GM19328 (cell line): ENCODE measurements at regions not wholly inside any gene's neighbourhood (a gene's known extent, or its start where the extent isn't known, plus 50 kb on each side); places are given as distances from the start of the nearest gene placed in this dataset.
"Not testable (repeated sequence)": the region's sequence is repeated elsewhere in the genome, so short reads cannot be mapped to it uniquely, and the experiment has no call there.

Source experiments
- ATAC-seq: cut with Tn5 transposase; IDR thresholded peaks from one replicate; pipeline ENCODE4 v1.9.1; 2021; ENCODE audit warnings: mild to moderate bottlenecking, moderate library complexity; ENCODE audit not compliant: unreplicated experiment

- ATAC-seq: no peak
Observed at GRCh38 chr6:114718716-114719270, 376.0 kb upstream of the HS3ST5 start.

- ATAC-seq: no peak
Observed at GRCh38 chr6:114718186-114718585, 375.4 kb upstream of the HS3ST5 start.

GRCh38 chr6:114714836-114715507, 372.1 kb upstream of the HS3ST5 start:
- peak; percentile 44 for ATAC-seq

DNA sequence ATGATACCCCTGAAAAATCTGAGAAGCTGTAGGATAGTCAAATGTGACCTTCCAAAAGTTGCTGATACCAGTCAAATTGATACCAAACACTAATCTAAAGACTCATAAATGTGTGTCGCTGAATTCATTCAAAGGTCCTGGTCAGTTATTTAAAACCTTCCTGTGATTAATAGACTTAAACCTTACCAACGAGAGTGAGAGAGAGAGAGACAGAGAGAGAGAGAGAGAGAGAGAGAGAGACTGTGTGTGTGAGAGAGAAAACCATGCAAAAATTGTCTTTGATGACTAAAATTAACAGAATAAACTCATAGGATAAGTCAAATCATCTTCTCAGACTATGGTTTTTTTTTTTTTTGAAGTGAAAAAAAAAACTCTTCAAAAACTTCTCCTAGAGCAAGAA, 370.9 kb upstream of the HS3ST5 start:
- ATAC-seq: no peak

DNA sequence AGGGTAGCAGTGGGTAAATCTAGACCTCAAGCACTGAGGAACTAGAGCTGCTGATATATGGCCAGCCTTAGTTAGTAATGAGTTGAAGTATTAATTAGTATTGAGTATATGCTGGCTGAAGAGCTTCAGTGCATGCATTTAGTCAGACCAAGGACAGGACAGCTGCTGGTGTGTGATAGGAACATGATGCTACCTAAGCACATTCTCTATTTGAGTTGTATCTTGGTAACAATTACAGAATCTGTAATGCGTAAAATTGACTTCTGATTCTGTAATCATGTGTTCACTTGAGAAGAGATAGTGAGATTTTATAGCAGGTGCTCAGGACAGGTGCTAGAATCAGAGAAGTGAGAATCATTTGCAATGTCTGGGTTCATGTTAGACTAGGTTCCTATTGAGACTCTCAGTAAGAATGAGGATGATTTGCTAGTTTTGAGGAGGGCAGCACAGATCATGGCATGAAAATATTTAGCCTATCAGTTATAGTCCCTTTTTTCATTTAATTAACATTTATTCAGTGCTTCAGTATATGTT, 369.4 kb upstream of the HS3ST5 start:
- ATAC-seq: no peak

DNA sequence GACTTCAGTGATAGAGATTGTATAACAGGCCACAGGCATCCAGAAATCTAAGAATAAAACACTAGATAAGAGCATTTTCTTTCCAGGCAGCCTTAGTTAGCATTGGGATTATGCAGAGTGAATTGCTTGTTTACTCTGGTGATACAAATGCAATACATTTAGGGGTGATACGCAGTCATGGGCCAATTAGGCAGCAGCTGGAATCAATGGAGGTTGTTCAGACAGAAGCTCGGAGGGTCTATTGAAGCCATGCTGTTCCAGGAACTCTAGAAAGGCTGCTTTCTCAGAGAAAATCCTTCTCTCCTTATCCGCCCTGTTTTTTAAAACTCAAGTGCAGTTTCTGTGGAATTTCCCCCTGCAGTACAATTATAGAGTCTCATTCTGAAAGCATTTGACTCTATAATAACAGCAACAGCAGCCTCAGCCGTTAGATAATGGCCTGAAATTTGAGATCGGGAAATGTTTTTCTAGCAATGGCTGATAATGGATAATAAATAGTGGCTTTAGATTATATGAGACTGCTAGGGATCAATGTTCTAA, 364.3 kb upstream of the HS3ST5 start:
- ATAC-seq: no peak

DNA sequence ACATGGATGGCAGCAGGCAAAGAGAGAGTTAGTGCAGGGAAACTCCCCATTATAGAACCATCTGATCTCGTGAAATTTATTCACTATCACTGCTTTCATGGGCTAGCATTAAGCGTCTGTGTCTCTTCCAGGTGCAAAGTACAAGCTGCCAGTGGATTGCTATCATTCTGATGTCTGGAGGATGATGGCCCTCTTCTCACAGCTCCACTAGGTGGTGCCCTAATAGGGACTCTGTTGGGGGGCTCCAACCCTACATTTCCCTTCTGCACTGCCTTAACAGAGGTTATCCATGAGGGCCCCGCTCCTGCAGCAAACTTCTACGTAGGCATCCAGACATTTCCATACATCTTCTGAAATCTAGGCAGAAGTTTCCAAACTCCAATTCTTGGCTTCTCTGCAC, 347.8 kb upstream of the HS3ST5 start:
- ATAC-seq: no peak

DNA sequence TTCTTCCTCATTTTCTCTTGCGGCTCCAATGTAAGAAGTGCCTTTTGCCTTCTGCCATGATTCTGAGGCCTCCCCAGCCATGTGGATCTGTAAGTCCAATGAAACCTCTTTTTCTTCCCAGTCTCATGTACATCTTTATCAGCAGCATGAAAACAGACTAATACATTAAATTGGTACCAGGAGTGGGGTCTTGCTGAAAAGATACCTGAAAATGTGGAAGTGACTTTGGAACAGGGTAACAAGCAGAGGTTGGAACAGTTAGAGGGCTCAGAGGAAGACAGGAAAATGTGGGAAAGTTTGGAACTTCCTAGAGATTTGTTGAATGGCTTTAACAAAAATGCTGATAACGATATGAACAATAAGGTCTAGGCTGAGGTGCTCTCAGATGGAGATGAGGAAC, 316.7 kb upstream of the HS3ST5 start:
- ATAC-seq: no peak

DNA sequence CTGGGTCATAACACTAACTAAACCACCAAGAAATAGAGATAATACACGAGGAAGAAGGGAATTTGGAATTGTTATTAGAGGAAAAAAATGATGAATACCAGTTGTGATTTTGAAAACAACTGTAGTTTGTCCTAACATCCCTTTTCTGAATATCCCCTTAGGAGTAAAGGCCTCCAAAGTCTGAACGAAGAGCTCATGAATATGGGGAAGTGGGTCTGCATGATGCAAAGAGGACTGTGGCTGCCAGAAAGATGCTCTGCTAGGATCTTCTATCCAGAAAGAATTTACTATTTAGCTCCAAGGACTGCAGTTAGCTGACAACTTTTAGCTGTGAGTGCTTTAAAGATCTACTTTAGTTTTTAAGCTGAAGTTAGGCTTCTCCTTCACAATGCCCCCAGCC, 308.8 kb upstream of the HS3ST5 start:
- ATAC-seq: no peak

DNA sequence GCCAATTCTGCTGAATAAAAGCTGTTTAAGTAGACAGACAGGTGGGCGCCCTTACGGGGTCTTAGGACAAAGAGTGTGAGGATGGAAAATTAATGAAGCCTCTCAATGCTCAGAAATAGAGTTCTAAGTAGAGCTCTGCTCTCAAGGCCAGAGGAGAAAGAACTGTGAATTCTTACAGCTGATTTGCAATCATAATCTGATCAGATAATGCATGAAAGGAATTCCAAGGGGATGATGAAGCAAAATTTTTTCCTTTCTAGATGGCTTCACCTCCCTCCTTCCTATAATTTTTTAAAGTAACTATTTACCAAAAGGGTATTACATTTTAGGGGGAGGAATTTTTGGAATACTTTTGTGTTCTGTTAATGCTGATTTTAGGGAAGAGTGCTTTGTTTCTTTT, 308.1 kb upstream of the HS3ST5 start:
- no peak for ATAC-seq

- ATAC-seq: no peak
Observed at GRCh38 chr6:114649298-114649697, 306.5 kb upstream of the HS3ST5 start.

- ATAC-seq: no peak
Observed at GRCh38 chr6:114648847-114649246, 306.0 kb upstream of the HS3ST5 start.

GRCh38 chr6:114638341-114638740, 295.5 kb upstream of the HS3ST5 start:
- no peak for ATAC-seq

GRCh38 chr6:114634016-114634415, 291.2 kb upstream of the HS3ST5 start:
- ATAC-seq: no peak

DNA sequence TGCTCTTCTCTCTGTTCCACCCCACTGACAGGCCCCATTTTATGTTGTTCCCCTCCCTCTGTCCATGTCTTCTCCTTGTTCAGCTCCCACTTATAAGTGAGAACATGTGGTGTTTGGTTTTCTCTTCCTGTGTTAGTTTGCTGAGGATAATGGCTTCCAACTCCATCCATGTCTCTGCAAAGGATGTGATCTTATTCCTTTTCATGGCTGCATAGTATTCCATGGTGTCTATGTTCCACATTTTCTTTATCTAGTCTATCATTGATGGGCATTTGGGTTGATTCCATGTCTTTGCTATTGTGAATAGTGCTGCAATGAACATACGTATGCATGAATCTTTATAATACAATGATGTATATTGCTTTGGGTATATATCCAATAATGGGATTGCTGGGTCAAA, 283.4 kb upstream of the HS3ST5 start:
- ATAC-seq: not testable (repeated sequence)

GRCh38 chr6:114619621-114620200, 276.9 kb upstream of the HS3ST5 start:
- ATAC-seq: no peak

DNA sequence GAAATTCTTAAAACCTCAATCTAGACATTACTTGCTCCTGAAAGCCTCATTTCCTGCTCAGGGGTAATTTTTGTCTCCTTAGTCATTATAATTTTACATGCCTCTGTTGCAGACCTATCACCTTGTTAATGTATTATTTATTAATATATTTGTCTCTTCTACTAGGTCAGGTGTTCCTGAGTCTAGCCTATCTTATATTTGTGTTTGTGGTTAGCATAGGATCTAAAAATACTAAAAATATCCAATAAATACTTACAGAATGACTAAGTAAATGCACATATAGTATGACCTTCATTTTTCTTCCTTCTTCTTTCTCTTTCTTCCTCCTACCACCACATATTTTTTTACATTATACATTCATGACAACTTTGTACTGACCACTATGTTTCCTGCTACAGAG, 268.9 kb upstream of the HS3ST5 start:
- no peak for ATAC-seq

DNA sequence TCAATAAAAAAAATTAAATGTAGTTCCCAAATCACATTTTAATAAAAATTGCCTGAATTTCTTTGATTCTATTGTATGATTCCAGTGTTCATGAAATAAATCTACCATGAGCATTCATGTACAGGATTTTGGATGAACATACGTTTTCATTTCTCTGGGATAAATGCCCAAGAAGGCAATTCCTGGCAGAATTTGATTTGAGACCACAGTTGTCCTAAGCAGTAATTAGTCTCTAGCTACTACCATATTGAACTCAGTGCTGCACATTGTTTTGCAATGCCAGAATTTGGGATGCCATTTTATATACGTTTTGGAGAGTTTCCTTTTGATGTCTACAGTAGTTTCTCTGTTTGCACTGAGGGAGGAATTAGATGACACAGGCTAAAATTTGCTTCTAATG, 265.3 kb upstream of the HS3ST5 start:
- ATAC-seq: no peak

- ATAC-seq: no peak
Observed at GRCh38 chr6:114605656-114606055, 262.8 kb upstream of the HS3ST5 start.

GRCh38 chr6:114600381-114600780, 257.6 kb upstream of the HS3ST5 start:
- ATAC-seq: no peak

DNA sequence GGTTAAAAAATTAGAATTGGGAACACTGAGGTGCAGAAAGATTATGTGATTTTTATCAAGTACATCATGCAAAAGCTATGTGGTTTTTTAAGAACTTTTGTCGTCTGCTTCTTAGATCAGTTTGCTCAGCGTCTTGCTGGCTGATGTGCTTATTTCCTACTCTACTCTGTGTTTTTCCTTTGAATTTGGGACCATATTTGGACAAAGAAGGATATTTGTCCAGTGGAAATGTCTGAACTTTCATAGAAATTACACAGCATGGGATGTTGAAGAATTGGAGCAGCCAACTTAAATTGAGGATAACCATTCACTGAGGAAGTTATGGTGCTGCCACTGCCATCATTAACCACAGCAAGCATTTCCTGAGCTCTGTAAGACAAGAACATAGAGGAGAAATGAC, 252.8 kb upstream of the HS3ST5 start:
- no peak for ATAC-seq

DNA sequence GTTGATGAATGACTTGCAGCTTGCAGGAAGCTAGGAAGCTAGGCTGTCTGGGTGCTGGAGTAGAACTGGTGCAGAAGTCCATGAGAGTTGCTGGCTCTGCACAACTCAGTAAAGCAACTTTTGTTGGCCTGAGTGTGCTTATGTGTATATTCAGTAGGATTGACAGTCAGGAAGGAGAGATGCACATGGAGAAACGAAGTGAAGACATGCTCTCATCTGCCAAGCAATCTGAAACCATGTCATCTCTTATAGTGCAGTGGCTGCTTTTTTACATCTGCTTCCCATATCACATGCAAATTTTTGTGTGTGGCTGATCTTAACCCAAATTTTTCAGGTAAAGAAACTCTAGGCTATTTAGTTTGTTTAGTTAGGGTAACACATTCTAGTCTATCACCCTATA, 252.4 kb upstream of the HS3ST5 start:
- ATAC-seq: no peak
